GM23248 (cell line): ENCODE measurements at regions not wholly inside any gene's neighbourhood (a gene's known extent, or its start where the extent isn't known, plus 50 kb on each side); places are given as distances from the start of the nearest gene placed in this dataset.

Experiments used
- EZH2 ChIP-seq: fragments of 200-600 bp; sonication (generic); IDR thresholded peaks from 2 replicates; pipeline ENCODE4 v1.6.1; 2018; ENCODE audit warnings: antibody characterized with exemption, mild to moderate bottlenecking; ENCODE audit not compliant: insufficient read depth, poor library complexity, severe bottlenecking
- EZH2phosphoT487 ChIP-seq: fragments of 200-600 bp; sonication (generic); IDR thresholded peaks from 2 replicates; pipeline ENCODE4 v1.6.1; 2018; ENCODE audit warnings: antibody characterized with exemption, moderate library complexity, mild to moderate bottlenecking, low read depth; ENCODE audit not compliant: insufficient read depth

DNA sequence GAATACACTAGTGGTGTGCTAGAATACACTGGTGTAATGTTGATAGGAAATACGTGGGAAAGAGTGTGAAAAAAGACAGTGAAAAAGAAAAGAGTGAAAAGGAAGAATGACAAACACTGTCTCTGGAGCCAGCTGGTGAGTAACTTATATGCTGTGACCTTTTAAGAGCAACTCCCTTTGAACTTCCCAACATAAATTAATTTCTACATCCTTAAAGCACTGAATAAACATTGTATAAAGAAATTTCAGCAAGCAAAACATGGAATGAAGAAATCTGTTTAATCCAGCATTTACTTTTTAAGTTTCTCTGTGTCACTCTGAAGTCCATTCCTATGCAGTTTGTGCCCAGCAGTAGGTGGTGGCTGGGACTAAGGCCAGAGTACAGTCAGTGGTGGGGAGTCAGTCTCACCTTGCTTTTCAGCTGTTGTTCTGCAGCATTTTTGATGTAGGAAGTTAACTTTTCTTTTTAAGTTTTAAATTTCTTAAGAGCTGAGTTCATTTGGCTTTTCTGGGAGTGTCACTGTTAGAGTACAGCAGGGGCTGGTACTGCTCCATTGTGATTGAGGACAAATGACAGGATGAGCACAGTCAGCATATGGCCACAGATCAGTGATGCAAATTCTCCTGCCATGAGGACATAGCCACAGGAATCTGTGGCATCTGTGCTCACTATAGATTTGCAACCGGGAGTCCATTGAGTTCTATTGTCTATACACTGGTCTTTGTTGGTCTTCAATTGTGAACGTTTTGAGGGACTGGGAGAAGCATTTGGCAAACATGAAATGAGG lies 321.8 kb downstream of the ZNF248 start:
- TF ChIP-seq EZH2 (no peak), EZH2phosphoT487 (no peak)
